HAP-1 (cell line): ENCODE measurements at regions not wholly inside any gene's neighbourhood (a gene's known extent, or its start where the extent isn't known, plus 50 kb on each side); places are given as distances from the start of the nearest gene placed in this dataset.

Experiments used
- DNase-seq, 2 experiments: peaks; one replicate each; pipeline ENCODE4 v3.0.0-alpha.2; 2016 to 2020; ENCODE audit warnings: low spot score in 2 of 2
- H3K27me3 ChIP-seq: fragments of 250-450 bp; sonication (Bioruptor Pico); 2 replicates; pipeline ENCODE4 v1.5.1; 2020; ENCODE audit warnings: low read depth, mild to moderate bottlenecking, moderate library complexity
- H3K36me3 ChIP-seq: fragments of 250-450 bp; sonication (Bioruptor Pico); replicated peaks from 2 replicates; pipeline ENCODE4 v1.5.1; 2020; ENCODE audit warnings: mild to moderate bottlenecking
- H3K4me1 ChIP-seq: fragments of 250-450 bp; sonication (Bioruptor Pico); 2 replicates; pipeline ENCODE4 v1.5.1; 2020; ENCODE audit warnings: mild to moderate bottlenecking
- H3K4me3 ChIP-seq: fragments of 250-450 bp; sonication (Bioruptor Pico); 2 replicates; pipeline ENCODE4 v1.5.1; 2020; ENCODE audit warnings: mild to moderate bottlenecking, moderate library complexity
- H3K9me3 ChIP-seq: fragments of 250-450 bp; sonication (Bioruptor Pico); 2 replicates; pipeline ENCODE4 v1.5.1; 2020; ENCODE audit warnings: mild to moderate bottlenecking, moderate library complexity
- in situ Hi-C: fragments of 300-500 bp; cut with MboI; formaldehyde crosslinking; loops from 3 replicates; pipeline ENCODE4 v1.14.3; 2020; ENCODE audit warnings: low sequenced_read_pairs, inconsistent platforms, mixed read lengths

DNA sequence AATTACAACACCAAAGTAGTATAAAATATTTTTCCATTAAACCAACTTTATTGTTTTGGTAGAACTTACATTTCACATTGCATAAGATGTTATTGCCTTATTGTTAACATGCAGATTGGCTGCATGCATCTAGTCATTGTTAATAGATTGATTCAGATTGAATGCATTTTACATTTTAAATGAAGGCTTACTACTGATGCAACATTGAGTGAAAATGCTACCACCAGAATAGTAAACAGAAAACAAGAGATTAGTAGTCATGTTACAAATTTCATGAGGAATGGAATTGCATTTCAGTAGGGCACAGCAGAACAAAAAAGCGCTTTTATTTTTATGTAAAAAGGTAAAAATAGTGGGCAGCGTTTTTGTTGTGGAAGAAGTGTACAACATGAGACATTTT, 298.3 kb downstream of the ARL4A start:
- H3K4me3 ChIP-seq: no peak overlapping the region
- peaks cover 19% of the 10 kb centered on the region for H3K4me1 ChIP-seq
- H3K27me3 ChIP-seq: no peaks in the 10 kb centered on the region
- peak in 1 of 2 experiments; percentile 57 for DNase-seq
- in situ Hi-C loops: no loop called here
- H3K36me3 ChIP-seq: no peaks in the 10 kb centered on the region
- no peaks in the 10 kb centered on the region for H3K9me3 ChIP-seq

DNA sequence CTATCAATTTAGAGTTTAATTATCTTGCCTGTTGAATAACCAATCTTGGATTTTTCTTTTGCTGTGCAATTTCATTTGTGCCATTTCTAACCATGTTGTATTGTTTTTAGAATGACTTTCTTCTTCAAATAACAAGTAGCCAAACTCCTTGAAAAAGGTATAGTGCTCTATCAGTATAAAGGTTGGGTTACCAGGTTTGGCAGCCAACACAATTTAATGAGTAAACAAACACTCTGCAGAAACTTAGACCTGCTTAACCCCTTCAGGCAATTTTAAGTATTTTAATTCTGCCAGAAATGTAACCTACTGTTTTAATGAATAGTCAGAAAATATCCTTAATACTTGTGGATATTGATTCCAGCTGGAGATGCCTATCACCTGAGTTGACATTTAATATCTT, 299.8 kb downstream of the ARL4A start:
- Histone ChIP-seq H3K4me3 (no peak overlapping the region), H3K4me1 (peaks cover 19% of the 10 kb centered on the region), H3K36me3 (no peaks in the 10 kb centered on the region), H3K9me3 (no peaks in the 10 kb centered on the region), H3K27me3 (no peaks in the 10 kb centered on the region)
- no peak for DNase-seq
- in situ Hi-C loops: no loop called here

DNA sequence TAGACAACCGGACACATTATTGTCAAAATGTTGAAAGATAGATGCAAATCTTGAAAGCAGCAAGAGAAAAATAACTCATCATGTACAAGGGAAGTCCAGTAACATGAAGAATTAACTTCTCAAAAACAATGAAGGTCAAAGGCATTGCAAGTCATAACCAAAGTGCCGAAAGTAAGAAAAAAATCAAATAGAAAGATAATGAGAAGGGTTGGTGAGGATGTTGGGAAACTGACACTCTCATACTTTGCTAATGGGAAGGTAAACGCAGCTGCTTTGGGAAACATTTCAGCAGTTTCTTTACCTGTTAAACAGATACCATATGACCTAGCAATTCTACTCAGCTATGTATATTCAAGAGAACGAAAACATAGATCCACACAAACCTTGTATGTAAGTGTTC, 303.0 kb downstream of the ARL4A start:
- Histone ChIP-seq H3K36me3 (no peaks in the 10 kb centered on the region), H3K4me3 (no peak overlapping the region), H3K9me3 (no peaks in the 10 kb centered on the region), H3K27me3 (no peaks in the 10 kb centered on the region), H3K4me1 (peaks cover 15% of the 10 kb centered on the region)
- in situ Hi-C loops: no loop called here
- DNase-seq: no peak

DNA sequence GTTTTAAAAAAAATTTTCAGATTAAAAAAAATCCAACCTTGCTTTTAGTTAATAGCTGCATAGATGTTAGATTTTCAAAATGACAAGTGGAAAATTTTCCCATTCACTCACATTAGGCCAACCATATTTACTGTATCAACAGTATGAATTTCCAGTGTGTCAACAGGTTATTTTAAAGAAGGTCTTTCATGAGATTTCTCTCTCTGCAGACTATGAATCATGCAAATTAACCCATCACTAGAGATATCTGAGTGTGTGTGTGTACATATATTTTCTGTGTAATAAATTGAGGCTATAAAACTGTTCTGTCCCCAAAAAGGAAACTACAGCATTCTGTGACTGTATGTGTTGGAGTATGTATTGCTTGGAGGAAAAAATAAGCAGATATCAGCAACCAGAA, 305.6 kb downstream of the ARL4A start:
- DNase-seq: no peak
- Histone ChIP-seq H3K9me3 (no peaks in the 10 kb centered on the region), H3K36me3 (no peaks in the 10 kb centered on the region), H3K4me3 (no peak overlapping the region), H3K4me1 (no peaks in the 10 kb centered on the region), H3K27me3 (no peaks in the 10 kb centered on the region)
- in situ Hi-C loops: no loop called here

DNA sequence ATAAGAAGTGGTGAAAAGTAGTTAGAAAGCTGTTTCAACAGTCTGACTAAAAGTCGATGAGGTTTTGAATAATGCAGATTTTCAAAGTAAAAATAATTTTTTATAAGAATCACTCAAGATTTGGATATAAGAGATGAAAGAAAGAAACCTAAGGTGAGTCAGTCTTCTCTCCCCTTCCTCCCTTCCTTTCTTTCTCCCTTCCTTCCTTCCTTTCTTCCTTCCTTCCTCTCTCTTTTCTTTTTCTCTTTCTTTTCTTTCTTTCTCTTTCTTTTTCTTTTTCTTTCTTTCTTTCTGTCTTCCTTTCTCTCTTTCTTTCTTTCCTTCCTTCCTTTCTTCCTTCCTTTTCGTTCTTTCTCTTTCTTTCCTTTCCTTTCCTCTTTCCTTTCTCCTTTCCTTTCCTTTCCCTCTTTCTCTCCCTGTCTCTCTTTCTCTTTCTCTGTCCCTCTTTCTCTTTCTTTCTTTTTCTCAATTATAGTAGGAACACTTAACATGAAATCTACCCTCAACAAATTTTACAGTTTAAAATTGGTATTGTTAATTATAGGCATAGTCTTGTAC, 308.6 kb downstream of the ARL4A start:
- H3K4me3 ChIP-seq: no peak overlapping the region
- no peaks in the 10 kb centered on the region for H3K36me3 ChIP-seq
- no peaks in the 10 kb centered on the region for H3K27me3 ChIP-seq
- DNase-seq: no peak
- in situ Hi-C loops: no loop called here
- no peaks in the 10 kb centered on the region for H3K4me1 ChIP-seq
- no peaks in the 10 kb centered on the region for H3K9me3 ChIP-seq

DNA sequence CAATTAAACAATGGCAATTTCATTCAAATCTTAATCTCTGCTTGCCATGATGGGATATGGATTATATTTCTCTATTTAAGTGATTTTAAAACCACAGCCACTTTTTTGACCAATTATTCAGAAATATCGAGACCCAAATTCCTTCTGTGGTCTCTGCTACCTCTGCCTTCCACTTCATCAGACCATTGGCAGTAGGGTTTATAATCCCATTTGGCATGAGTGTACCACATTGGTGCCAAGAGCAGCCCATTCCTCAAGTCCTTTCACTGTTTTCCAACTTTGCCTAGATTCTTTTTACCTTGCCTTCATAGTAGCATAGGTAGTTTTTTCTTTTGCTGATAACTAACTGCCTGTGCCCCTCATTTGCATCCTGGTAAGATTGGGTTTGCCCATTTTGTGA, 319.9 kb downstream of the ARL4A start:
- no peak for DNase-seq
- Histone ChIP-seq H3K4me1 (no peaks in the 10 kb centered on the region), H3K9me3 (no peaks in the 10 kb centered on the region), H3K27me3 (no peaks in the 10 kb centered on the region), H3K36me3 (no peaks in the 10 kb centered on the region), H3K4me3 (no peak overlapping the region)
- in situ Hi-C loops: no loop called here

DNA sequence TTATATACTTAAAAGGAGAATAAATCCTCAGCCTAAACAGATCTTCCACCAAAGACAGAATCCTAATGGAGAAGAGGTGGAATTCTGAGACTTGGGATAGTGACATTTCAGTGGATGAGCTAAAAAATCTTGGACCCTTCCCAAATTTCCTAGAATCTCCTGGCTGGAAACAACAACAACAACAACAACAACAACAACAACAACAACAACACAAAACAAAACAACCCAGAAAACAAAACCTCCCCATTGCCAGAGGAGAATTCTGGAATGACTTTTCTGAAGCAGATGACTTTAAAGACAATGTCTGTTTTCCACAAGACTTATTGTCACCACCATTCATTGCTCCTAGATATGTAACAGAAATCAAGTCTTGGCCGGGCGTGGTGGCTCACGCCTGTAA, 322.1 kb downstream of the ARL4A start:
- no peaks in the 10 kb centered on the region for H3K27me3 ChIP-seq
- H3K4me3 ChIP-seq: no peak overlapping the region
- no peaks in the 10 kb centered on the region for H3K4me1 ChIP-seq
- no peaks in the 10 kb centered on the region for H3K36me3 ChIP-seq
- DNase-seq: no peak
- in situ Hi-C loops: no loop called here
- no peaks in the 10 kb centered on the region for H3K9me3 ChIP-seq

DNA sequence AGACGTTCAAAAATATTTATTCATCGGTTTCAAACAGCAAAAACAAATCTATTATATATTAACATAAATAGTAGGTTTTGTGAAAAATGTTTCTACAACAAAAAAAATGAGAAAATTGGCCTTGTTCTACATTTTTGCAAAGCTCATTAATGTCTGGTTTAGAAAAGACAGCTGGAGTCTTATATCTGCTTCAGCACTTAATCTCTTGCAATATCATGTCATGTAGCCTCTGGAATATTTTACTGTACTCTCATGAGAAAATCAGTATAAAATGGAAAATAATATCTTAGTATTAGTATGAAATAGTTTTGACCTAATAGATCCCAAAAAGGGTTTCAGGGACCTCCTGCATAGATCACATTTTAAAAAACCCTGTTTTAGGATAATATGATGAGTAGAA, 326.6 kb downstream of the ARL4A start:
- Histone ChIP-seq H3K27me3 (no peaks in the 10 kb centered on the region), H3K4me3 (no peak overlapping the region)

DNA sequence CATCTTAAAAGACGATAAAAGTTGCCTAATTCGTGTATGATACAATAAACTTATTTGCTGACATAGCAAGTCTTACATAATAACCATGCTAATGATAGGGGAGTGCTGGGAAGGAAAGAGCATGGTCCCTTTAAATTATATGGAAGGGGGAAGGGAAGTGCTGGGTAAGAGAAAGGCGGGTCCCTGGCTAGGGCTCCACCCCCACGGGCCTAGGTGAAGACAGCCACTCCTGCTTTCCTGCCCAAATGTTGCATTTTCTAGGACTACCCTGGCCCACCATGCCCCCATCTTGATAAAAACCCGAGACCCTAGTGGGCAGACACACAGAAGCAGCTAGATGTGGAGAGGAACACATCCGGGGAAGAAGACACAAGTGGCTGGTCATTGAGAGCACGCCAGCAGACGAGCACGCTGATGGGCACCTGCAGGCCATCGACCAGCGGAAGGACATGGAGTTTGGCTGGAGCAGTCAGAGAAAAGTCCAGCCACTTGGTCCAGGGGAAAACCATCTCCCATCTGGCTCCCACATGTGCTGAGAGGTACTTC, 328.7 kb downstream of the ARL4A start:
- 0 out of 2 replicates have a peak, but pooled peaks cover 3% of the 10 kb centered on the region for H3K9me3 ChIP-seq
- H3K27me3 ChIP-seq: no peaks in the 10 kb centered on the region
- in situ Hi-C loops: no loop called here
- H3K36me3 ChIP-seq: 0 out of 2 replicates have a peak, but pooled peaks cover 3% of the 10 kb centered on the region
- H3K4me3 ChIP-seq: no peak overlapping the region
- peaks cover 19% of the 10 kb centered on the region for H3K4me1 ChIP-seq
- peak in 1 of 2 experiments; percentile 12 for DNase-seq

More for the DNA sequence above, 326.6 kb downstream of the ARL4A start:
- DNase-seq: no peak
- peaks cover 13% of the 10 kb centered on the region for H3K4me1 ChIP-seq
- H3K9me3 ChIP-seq: no peaks in the 10 kb centered on the region
- in situ Hi-C loops: no loop called here
- H3K36me3 ChIP-seq: no peaks in the 10 kb centered on the region

DNA sequence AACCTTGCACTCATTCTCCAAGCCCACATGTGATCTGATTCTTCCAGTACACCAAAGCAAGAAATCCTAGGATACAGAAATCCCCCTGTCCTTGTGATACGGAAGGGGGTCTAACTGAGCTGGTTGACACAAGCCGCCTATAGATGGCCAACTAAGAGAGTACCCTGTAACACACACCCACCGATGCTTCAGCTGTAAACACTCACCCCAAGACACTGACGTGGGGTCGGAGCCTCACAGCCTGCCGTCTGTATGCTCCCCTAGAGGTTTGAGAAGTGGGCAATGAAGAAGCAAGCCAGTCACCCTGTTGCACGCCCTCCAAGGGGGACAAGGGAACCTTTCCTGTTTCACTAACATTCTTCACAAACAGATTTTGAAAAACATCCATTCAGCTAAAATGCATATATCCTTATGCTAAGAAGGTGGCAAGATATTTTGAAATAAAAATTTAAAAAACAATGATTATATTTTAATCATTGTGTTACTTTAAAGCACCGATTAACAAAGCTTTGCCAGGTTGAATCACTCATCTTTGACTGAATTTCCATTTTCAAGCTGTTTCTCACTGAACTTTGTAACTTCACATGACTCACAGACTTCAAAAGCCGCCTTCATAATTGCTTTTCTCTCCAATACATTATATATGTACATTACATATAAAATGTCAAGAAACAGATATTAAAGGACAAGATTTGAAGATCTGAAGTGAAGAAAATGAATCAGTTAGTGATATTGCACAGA, 329.3 kb downstream of the ARL4A start:
- Histone ChIP-seq H3K9me3 (0 out of 2 replicates have a peak, but pooled peaks cover 3% of the 10 kb centered on the region), H3K4me1 (peaks cover 23% of the 10 kb centered on the region), H3K27me3 (no peaks in the 10 kb centered on the region), H3K36me3 (0 out of 2 replicates have a peak, but pooled peaks cover 3% of the 10 kb centered on the region), H3K4me3 (no peak overlapping the region)
- in situ Hi-C loops: no loop called here
- DNase-seq: no peak

DNA sequence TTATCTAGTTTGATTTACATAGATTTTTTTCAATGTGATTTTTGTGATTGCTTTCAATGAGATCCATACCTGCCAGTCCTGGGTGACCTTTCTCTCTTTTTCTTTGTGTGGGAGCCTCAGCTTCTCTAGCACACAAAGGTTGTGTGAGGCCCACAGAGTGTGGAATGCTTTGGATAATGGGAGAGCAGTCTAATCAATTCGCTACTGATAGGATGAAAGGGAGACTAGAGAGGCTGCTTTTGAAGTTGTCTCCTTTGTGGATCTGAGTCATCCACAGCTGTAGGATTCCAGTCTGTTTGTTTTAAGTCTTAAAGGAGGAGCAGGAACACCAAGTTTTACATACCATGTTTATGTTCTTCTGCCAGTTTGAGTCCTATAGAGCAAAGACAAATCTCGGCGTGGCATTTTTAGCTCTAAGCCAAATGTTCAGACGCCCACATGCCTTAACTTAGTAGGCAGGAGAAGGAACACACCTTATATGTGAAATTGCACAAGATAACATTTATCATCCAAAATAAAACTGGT, 330.0 kb downstream of the ARL4A start:
- 0 out of 2 replicates have a peak, but pooled peaks cover 3% of the 10 kb centered on the region for H3K9me3 ChIP-seq
- no peaks in the 10 kb centered on the region for H3K27me3 ChIP-seq
- no peak overlapping the region for H3K4me3 ChIP-seq
- in situ Hi-C loops: no loop called here
- peak; percentile 51 to 77 for DNase-seq
- 0 out of 2 replicates have a peak, but pooled peaks cover 3% of the 10 kb centered on the region for H3K36me3 ChIP-seq
- peaks cover 29% of the 10 kb centered on the region for H3K4me1 ChIP-seq

DNA sequence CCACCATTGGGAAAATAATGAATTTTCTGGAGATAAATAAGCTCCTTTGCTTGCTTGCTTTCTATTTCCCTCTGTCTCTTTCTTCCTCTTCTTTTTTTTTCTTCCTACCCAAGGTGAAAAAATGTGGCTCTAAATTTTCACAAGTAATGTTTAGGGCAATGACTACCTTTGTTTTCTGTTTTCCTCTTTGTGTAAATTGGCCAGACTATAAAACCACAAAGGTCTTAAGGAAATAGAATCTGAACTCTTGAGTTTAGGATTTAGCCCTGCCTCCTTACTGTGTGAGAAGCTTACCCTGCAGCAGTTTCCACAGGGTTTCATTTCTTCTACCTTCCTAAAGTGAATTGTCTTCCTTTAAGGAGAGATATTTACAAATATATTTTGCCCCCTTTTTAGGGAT, 330.4 kb downstream of the ARL4A start:
- peaks cover 33% of the 10 kb centered on the region for H3K4me1 ChIP-seq
- H3K4me3 ChIP-seq: no peak overlapping the region
- peak in 1 of 2 experiments; percentile 40 for DNase-seq

DNA sequence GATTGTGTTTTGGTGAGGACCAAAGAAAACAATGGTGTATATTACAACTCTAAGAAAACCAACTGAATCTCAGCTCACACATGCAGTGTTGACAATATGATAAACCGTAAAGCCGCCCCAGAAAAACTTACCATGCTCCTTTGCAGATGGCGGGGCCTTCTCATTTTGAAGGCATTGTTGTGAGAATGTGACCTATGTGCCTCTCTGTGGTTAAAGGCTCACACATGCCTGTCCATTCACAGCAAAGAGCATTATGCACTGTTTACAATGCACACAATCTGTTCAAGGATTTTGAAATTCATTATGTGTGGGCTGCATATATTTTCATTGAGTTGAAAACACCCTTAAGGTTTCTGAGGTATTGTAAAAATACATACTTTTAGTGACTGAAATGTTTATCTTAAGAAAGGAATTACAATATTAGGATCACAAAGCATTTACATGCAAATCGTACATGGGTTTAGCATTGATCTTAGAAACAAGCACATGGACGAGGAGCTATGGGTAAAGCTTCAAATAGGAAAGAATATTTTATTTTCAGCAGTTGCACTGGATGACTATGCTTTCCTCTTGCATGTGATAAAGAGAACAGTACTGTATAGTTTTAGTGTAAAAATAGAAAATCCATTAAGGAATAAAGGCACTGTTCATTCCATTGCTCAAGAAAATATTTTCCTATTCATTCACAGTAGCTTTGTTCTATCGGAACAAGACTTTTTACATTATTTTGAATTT, 334.3 kb downstream of the ARL4A start:
- no peak overlapping the region for H3K4me3 ChIP-seq
- H3K4me1 ChIP-seq: peaks cover 35% of the 10 kb centered on the region
- H3K27me3 ChIP-seq: no peaks in the 10 kb centered on the region
- peak; percentile 81 to 97 for DNase-seq
- in situ Hi-C loops: no loop called here
- H3K36me3 ChIP-seq: 0 out of 2 replicates have a peak, but pooled peaks cover 3% of the 10 kb centered on the region
- H3K9me3 ChIP-seq: 0 out of 2 replicates have a peak, but pooled peaks cover 3% of the 10 kb centered on the region

More for the DNA sequence above, 330.4 kb downstream of the ARL4A start:
- in situ Hi-C loops: no loop called here
- Histone ChIP-seq H3K9me3 (0 out of 2 replicates have a peak, but pooled peaks cover 3% of the 10 kb centered on the region), H3K27me3 (no peaks in the 10 kb centered on the region), H3K36me3 (0 out of 2 replicates have a peak, but pooled peaks cover 3% of the 10 kb centered on the region)
